H9 (cell line): ENCODE measurements at regions not wholly inside any gene's neighbourhood (a gene's known extent, or its start where the extent isn't known, plus 50 kb on each side); places are given as distances from the start of the nearest gene placed in this dataset.
A peak's percentile ranks its signal among the peaks of the same experiment; 100 is the strongest.

Experiments
- DNase-seq: peaks from one replicate; pipeline ENCODE4 v3.0.0-alpha.2; 2017
- H2AFZ ChIP-seq: one replicate; pipeline ENCODE4 v1.6.1; 2013; ENCODE audit warnings: mild to moderate bottlenecking, low read length, control low read depth, moderate library complexity
- H2AK5ac ChIP-seq: 2 replicates; pipeline ENCODE4 v1.6.1; 2013; ENCODE audit warnings: low read length, control low read depth, mixed read lengths; ENCODE audit not compliant: insufficient read length
- H2BK120ac ChIP-seq: one replicate; pipeline ENCODE4 v1.6.1; 2013; ENCODE audit warnings: low read depth, mild to moderate bottlenecking, low read length, control low read depth, inconsistent platforms; ENCODE audit not compliant: poor library complexity, severe bottlenecking
- H2BK12ac ChIP-seq: 2 replicates; pipeline ENCODE4 v1.6.1; 2013; ENCODE audit warnings: low read length, control low read depth, mixed read lengths, low read depth; ENCODE audit not compliant: insufficient read length
- H2BK15ac ChIP-seq: 2 replicates; pipeline ENCODE4 v1.6.1; 2013; ENCODE audit warnings: low read depth, low read length, control low read depth
- H2BK20ac ChIP-seq: one replicate; pipeline ENCODE4 v1.6.1; 2013; ENCODE audit warnings: low read depth, mild to moderate bottlenecking, low read length, control low read depth, inconsistent platforms; ENCODE audit not compliant: poor library complexity, severe bottlenecking
- H2BK5ac ChIP-seq: 2 replicates; pipeline ENCODE4 v1.6.1; 2013; ENCODE audit warnings: low read length, control low read depth, mixed read lengths; ENCODE audit not compliant: insufficient read length
- H3K14ac ChIP-seq: 2 replicates; pipeline ENCODE4 v1.6.1; 2013; ENCODE audit warnings: low read length, control low read depth; ENCODE audit not compliant: insufficient read depth
- H3K18ac ChIP-seq: 2 replicates; pipeline ENCODE4 v1.6.1; 2013; ENCODE audit warnings: low read depth, mild to moderate bottlenecking, mixed read lengths, low read length, control low read depth; ENCODE audit not compliant: insufficient read length
- H3K23ac ChIP-seq: 2 replicates; pipeline ENCODE4 v1.6.1; 2013; ENCODE audit warnings: low read length, control low read depth, mixed read lengths, low read depth; ENCODE audit not compliant: insufficient read length
- H3K23me2 ChIP-seq: 2 replicates; pipeline ENCODE4 v1.6.1; 2013; ENCODE audit warnings: low read depth, mild to moderate bottlenecking, mixed read lengths, low read length, control low read depth; ENCODE audit not compliant: insufficient read length, poor library complexity, severe bottlenecking
- H3K27ac ChIP-seq: 2 replicates; pipeline ENCODE4 v1.5.1; 2013; ENCODE audit warnings: low read length, control low read depth, mixed read lengths, low read depth; ENCODE audit not compliant: insufficient read length
- H3K27me3 ChIP-seq: 2 replicates; pipeline ENCODE4 v1.6.1; 2013; ENCODE audit warnings: low read length, control low read depth, inconsistent platforms; ENCODE audit not compliant: insufficient read depth
- H3K4ac ChIP-seq: 2 replicates; pipeline ENCODE4 v1.6.1; 2013; ENCODE audit warnings: low read depth, mild to moderate bottlenecking, control low read depth, inconsistent platforms, low read length, moderate library complexity
- H3K4me1 ChIP-seq: 2 replicates; pipeline ENCODE4 v1.6.1; 2013; ENCODE audit warnings: low read length, control low read depth, inconsistent platforms; ENCODE audit not compliant: insufficient read depth
- H3K4me2 ChIP-seq: 2 replicates; pipeline ENCODE4 v1.6.1; 2013; ENCODE audit warnings: low read length, control low read depth, mixed read lengths; ENCODE audit not compliant: insufficient read length, insufficient read depth
- H3K56ac ChIP-seq: 2 replicates; pipeline ENCODE4 v1.6.1; 2013; ENCODE audit warnings: low read depth, mild to moderate bottlenecking, mixed read lengths, low read length, control low read depth; ENCODE audit not compliant: insufficient read length
- H3K79me1 ChIP-seq: 2 replicates; pipeline ENCODE4 v1.6.1; 2013; ENCODE audit warnings: low read depth, mild to moderate bottlenecking, moderate library complexity, low read length, control low read depth, inconsistent platforms; ENCODE audit not compliant: insufficient read depth, poor library complexity, severe bottlenecking
- H3K79me2 ChIP-seq: 2 replicates; pipeline ENCODE4 v1.6.1; 2013; ENCODE audit warnings: low read length, control low read depth, inconsistent platforms; ENCODE audit not compliant: insufficient read depth
- H3K9ac ChIP-seq: 2 replicates; pipeline ENCODE4 v1.6.1; 2013; ENCODE audit warnings: low read length, control low read depth, mixed read lengths; ENCODE audit not compliant: insufficient read length; ENCODE audit errors: extremely low read depth
- H3K9me3 ChIP-seq: one replicate; pipeline ENCODE4 v1.6.1; 2013; ENCODE audit warnings: low read depth, low read length, inconsistent platforms; ENCODE audit not compliant: control insufficient read depth
- H3T11ph ChIP-seq: one replicate; pipeline ENCODE4 v1.6.1; 2013; ENCODE audit warnings: mild to moderate bottlenecking, low read length, control low read depth, inconsistent platforms
- H4K20me1 ChIP-seq: one replicate; pipeline ENCODE4 v1.6.1; 2013; ENCODE audit not compliant: control insufficient read depth, insufficient read length, insufficient read depth
- H4K5ac ChIP-seq: 2 replicates; pipeline ENCODE4 v1.6.1; 2013; ENCODE audit warnings: low read depth, mild to moderate bottlenecking, mixed read lengths, low read length, control low read depth; ENCODE audit not compliant: insufficient read length
- H4K8ac ChIP-seq: replicated peaks from 2 replicates; pipeline ENCODE4 v1.6.1; 2013; ENCODE audit warnings: low read length, control low read depth, mixed read lengths, low read depth; ENCODE audit not compliant: insufficient read length
- H4K91ac ChIP-seq: 2 replicates; pipeline ENCODE4 v1.6.1; 2013; ENCODE audit warnings: low read depth, mild to moderate bottlenecking, moderate library complexity, mixed read lengths, low read length, control low read depth; ENCODE audit not compliant: insufficient read length
- H3K27ac Mint-ChIP-seq, 3 experiments: 2 replicates in 2 of 3; 3 replicates in 1 of 3; pipeline ENCODE4 v1.8.0; 2020 to 2021; ENCODE audit warnings: mixed read lengths in 3 of 3, mild to moderate bottlenecking in 1 of 3, moderate library complexity in 1 of 3
- H3K27me3 Mint-ChIP-seq: 2 replicates; pipeline ENCODE4 v1.8.0; 2021; ENCODE audit warnings: low read depth, mild to moderate bottlenecking, moderate library complexity, mixed read lengths
- H3K36me3 Mint-ChIP-seq, 3 experiments: 2 replicates in 2 of 3; 3 replicates in 1 of 3; pipeline ENCODE4 v1.8.0; 2020 to 2021; ENCODE audit warnings: low read depth in 3 of 3, mixed read lengths in 3 of 3; ENCODE audit not compliant: insufficient read depth in 1 of 3
- H3K4me1 Mint-ChIP-seq, 2 experiments: 2 replicates each; pipeline ENCODE4 v1.8.0; 2020; ENCODE audit warnings: mixed read lengths in 2 of 2
- H3K4me3 Mint-ChIP-seq, 2 experiments: 2 replicates in 1 of 2; 3 replicates in 1 of 2; pipeline ENCODE4 v1.8.0; 2020 to 2021; ENCODE audit warnings: mild to moderate bottlenecking in 2 of 2, mixed read lengths in 2 of 2, moderate library complexity in 1 of 2
- H3K9me3 Mint-ChIP-seq, 2 experiments: 2 replicates in 1 of 2; 3 replicates in 1 of 2; pipeline ENCODE4 v1.8.0; 2020; ENCODE audit warnings: mild to moderate bottlenecking in 2 of 2, mixed read lengths in 2 of 2, moderate library complexity in 1 of 2
- WGBS: extraction: QIAGEN DNeasy Blood & Tissue Kit; methylation state at CpG from one replicate; pipeline ENCODE4 v1.1.7; 2013; ENCODE audit warnings: missing lambda C conversion rate, low lambda C conversion rate, mixed read lengths; ENCODE audit not compliant: insufficient read length; ENCODE audit errors: extremely low coverage; 5-methylcytosine and 5-hydroxymethylcytosine counted together
- TF ChIP-seq, protein P1 (sequence below): fragments of 200-600 bp; sonication (generic); conservative IDR thresholded peaks from 3 replicates; pipeline ENCODE4 v1.8.0; 2021; ENCODE audit warnings: antibody characterized with exemption, mild to moderate bottlenecking

DNA sequence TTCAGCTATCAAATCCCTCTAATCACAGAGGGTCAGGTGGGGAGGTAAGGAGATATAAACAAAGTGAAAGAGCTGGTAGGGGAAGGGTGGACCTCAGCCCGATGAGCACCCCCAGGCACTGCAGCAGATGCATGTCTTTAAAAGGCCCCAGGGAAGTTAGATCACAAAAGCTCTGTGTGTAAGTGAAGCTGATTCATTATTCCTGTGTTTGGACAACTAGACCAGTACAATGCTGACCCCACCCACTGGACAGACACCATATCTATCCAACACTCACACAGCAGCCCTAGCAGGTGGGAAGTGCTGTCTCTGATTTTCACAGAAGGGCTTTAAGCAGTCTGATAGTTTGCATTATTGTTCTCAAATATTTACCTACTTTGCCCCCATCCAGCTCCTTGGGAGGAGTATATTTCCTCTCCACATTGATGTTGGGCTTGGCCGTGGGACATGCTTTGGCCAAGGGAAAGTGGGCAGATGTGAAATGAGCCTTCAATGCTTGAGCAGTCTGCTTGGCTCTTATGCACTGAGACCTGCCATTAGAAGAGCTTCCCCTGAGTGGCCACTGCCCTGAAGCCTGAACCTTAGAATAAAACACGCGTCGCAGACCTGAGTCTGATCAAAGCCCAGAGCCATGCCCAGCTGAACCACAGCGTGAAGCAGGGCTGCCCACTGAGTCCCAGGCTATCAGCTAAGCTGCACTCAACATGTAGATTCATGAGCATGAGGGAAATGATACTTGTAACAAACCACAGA, 111.4 kb downstream of the COPS8 start:
- no peak for DNase-seq
- Mint-ChIP-seq H3K27me3 (peaks cover 5% of the 10 kb centered on the region), H3K4me3 (no peak overlapping the region), H3K9me3 (peaks cover 17 to 20% of the 10 kb centered on the region in 2 experiments), H3K36me3 (peaks cover 10 to 13% (median 12%) of the 10 kb centered on the region in 3 experiments), H3K27ac (peak overlapping the region in 2 of 3 experiments; percentile 88 to 92; a peak in 4 of 7 replicates), H3K4me1 (peaks cover 38 to 45% of the 10 kb centered on the region in 2 experiments)
- Histone ChIP-seq H2BK5ac (peak overlapping the region; percentile 56), H3K56ac (no peak overlapping the region), H3K9me3 (no peaks in the 10 kb centered on the region), H3K79me2 (no peaks in the 10 kb centered on the region), H3K79me1 (no peaks in the 10 kb centered on the region), H3K27ac (peak overlapping the region; percentile 89), H3K9ac (no peak overlapping the region), H4K8ac (no peak overlapping the region), H2AK5ac (no peak overlapping the region), H2AFZ (no peak overlapping the region), H3K4me2 (no peak overlapping the region), H3K27me3 (no peaks in the 10 kb centered on the region), H4K91ac (no peak overlapping the region), H3K23ac (no peak overlapping the region), H2BK120ac (no peak overlapping the region), H3K18ac (peak overlapping the region; percentile 0), H2BK15ac (no peak overlapping the region; the same call in 1 of the 2 replicates), H4K5ac (no peak overlapping the region), H2BK12ac (peak overlapping the region; percentile 37), H3K14ac (no peak overlapping the region; the same call in 1 of the 2 replicates), H3T11ph (no peak overlapping the region), H3K23me2 (no peaks in the 10 kb centered on the region), H4K20me1 (no peaks in the 10 kb centered on the region), H3K4me1 (peaks cover 16% of the 10 kb centered on the region), H3K4ac (no peak overlapping the region; the same call in 1 of the 2 replicates), H2BK20ac (no peak overlapping the region)
- TF ChIP-seq, protein P1, sequence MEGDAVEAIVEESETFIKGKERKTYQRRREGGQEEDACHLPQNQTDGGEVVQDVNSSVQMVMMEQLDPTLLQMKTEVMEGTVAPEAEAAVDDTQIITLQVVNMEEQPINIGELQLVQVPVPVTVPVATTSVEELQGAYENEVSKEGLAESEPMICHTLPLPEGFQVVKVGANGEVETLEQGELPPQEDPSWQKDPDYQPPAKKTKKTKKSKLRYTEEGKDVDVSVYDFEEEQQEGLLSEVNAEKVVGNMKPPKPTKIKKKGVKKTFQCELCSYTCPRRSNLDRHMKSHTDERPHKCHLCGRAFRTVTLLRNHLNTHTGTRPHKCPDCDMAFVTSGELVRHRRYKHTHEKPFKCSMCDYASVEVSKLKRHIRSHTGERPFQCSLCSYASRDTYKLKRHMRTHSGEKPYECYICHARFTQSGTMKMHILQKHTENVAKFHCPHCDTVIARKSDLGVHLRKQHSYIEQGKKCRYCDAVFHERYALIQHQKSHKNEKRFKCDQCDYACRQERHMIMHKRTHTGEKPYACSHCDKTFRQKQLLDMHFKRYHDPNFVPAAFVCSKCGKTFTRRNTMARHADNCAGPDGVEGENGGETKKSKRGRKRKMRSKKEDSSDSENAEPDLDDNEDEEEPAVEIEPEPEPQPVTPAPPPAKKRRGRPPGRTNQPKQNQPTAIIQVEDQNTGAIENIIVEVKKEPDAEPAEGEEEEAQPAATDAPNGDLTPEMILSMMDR: no peak
- WGBS: no CpG with 5 or more reads among the region's 6 CpGs
